ENCODE measurements at regions not wholly inside any gene's neighbourhood (a gene's known extent, or its start where the extent isn't known, plus 50 kb on each side); places are given as distances from the start of the nearest gene placed in this dataset.

GRCh38 chr21:26412885-26413284, 160.2 kb downstream of the CYYR1 start:
- H3K4me1 Mint-ChIP-seq (ENCODE audit: unreplicated experiment) = peaks cover 12% of the 10 kb centered on the region
- H3K27me3 Mint-ChIP-seq (ENCODE audit: unreplicated experiment) = no peaks in the 10 kb centered on the region
- H3K36me3 Mint-ChIP-seq (ENCODE audit: unreplicated experiment) = peaks cover 2% of the 10 kb centered on the region
- no peak overlapping the region for H3K4me3 Mint-ChIP-seq (ENCODE audit: unreplicated experiment)
- TF ChIP-seq CTCF (IDR thresholded peaks at IDR 0.05) = no peak
- H3K9me3 Mint-ChIP-seq (ENCODE audit: unreplicated experiment) = no peaks in the 10 kb centered on the region
- DNase-seq (ENCODE audit: extremely low spot score, unreplicated experiment) = no peak
- no peak overlapping the region for H3K27ac Mint-ChIP-seq (ENCODE audit: unreplicated experiment)

GRCh38 chr21:26409735-26410134, 163.4 kb downstream of the CYYR1 start:
- H3K4me1 Mint-ChIP-seq (ENCODE audit: unreplicated experiment) = peaks cover 34% of the 10 kb centered on the region
- no peak for DNase-seq (ENCODE audit: extremely low spot score, unreplicated experiment)
- H3K36me3 Mint-ChIP-seq (ENCODE audit: unreplicated experiment) = peaks cover 2% of the 10 kb centered on the region
- H3K27me3 Mint-ChIP-seq (ENCODE audit: unreplicated experiment) = no peaks in the 10 kb centered on the region
- no peak overlapping the region for H3K4me3 Mint-ChIP-seq (ENCODE audit: unreplicated experiment)
- no peak for TF ChIP-seq CTCF (IDR thresholded peaks at IDR 0.05)
- H3K27ac Mint-ChIP-seq (ENCODE audit: unreplicated experiment) = no peak overlapping the region
- H3K9me3 Mint-ChIP-seq (ENCODE audit: unreplicated experiment) = no peaks in the 10 kb centered on the region

DNA sequence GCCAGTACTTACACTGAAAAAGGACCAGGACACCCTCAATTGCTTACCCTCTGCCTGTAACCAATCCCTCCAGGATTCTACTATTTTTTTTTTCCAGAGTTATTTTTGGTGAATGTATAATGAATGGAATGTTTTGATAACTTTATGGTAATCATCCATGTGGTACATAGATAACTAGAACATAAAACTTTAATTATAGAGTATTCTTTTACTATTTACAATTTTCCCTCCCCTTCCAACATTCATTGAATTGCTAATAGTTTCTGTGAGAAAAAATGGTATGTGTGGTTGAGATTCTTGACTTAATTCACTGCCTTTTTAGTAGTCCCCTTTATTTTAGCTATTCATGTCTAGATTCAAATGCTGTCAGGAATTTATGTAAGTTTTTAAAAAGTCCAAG, 164.6 kb downstream of the CYYR1 start:
- DNase-seq (ENCODE audit: extremely low spot score, unreplicated experiment) = no peak
- no peak for TF ChIP-seq CTCF (IDR thresholded peaks at IDR 0.05)
- peak overlapping the region; percentile 33 for H3K27ac Mint-ChIP-seq (ENCODE audit: unreplicated experiment)
- peaks cover 2% of the 10 kb centered on the region for H3K36me3 Mint-ChIP-seq (ENCODE audit: unreplicated experiment)
- H3K4me1 Mint-ChIP-seq (ENCODE audit: unreplicated experiment) = peaks cover 39% of the 10 kb centered on the region
- no peak overlapping the region for H3K4me3 Mint-ChIP-seq (ENCODE audit: unreplicated experiment)
- no peaks in the 10 kb centered on the region for H3K27me3 Mint-ChIP-seq (ENCODE audit: unreplicated experiment)
- H3K9me3 Mint-ChIP-seq (ENCODE audit: unreplicated experiment) = no peaks in the 10 kb centered on the region

GRCh38 chr21:26406526-26406925, 166.6 kb downstream of the CYYR1 start:
- TF ChIP-seq CTCF (IDR thresholded peaks at IDR 0.05) = no peak
- Mint-ChIP-seq H3K4me3 (ENCODE audit: unreplicated experiment) (peak overlapping the region; percentile 67), H3K27ac (ENCODE audit: unreplicated experiment) (peak overlapping the region; percentile 95), H3K36me3 (ENCODE audit: unreplicated experiment) (no peaks in the 10 kb centered on the region), H3K9me3 (ENCODE audit: unreplicated experiment) (no peaks in the 10 kb centered on the region), H3K4me1 (ENCODE audit: unreplicated experiment) (peaks cover 39% of the 10 kb centered on the region), H3K27me3 (ENCODE audit: unreplicated experiment) (no peaks in the 10 kb centered on the region)
- DNase-seq (ENCODE audit: extremely low spot score, unreplicated experiment) = no peak

- DNase-seq (ENCODE audit: extremely low spot score, unreplicated experiment) = no peak
- Mint-ChIP-seq H3K9me3 (ENCODE audit: unreplicated experiment) (no peaks in the 10 kb centered on the region), H3K27me3 (ENCODE audit: unreplicated experiment) (no peaks in the 10 kb centered on the region), H3K36me3 (ENCODE audit: unreplicated experiment) (no peaks in the 10 kb centered on the region), H3K4me1 (ENCODE audit: unreplicated experiment) (peaks cover 39% of the 10 kb centered on the region), H3K4me3 (ENCODE audit: unreplicated experiment) (peak overlapping the region; percentile 67), H3K27ac (ENCODE audit: unreplicated experiment) (peak overlapping the region; percentile 95)
- TF ChIP-seq CTCF (IDR thresholded peaks at IDR 0.05) = no peak
Observed at GRCh38 chr21:26405735-26406361, 167.2 kb downstream of the CYYR1 start.
